ENCODE measurements at regions not wholly inside any gene's neighbourhood (a gene's known extent, or its start where the extent isn't known, plus 50 kb on each side); places are given as distances from the start of the nearest gene placed in this dataset.

GRCh38 chr2:40512256-40512655 is 60.4 kb upstream of the SLC8A1 start:
- TF ChIP-seq POLR2A (IDR thresholded peaks at IDR 0.05), result no peak
- no peak for TF ChIP-seq CTCF (IDR thresholded peaks at IDR 0.05)

All from uterus (tissue), 2 donors.